ENCODE measurements at regions not wholly inside any gene's neighbourhood (a gene's known extent, or its start where the extent isn't known, plus 50 kb on each side); places are given as distances from the start of the nearest gene placed in this dataset.

- Histone ChIP-seq H3K36me3 (ENCODE audit: insufficient read depth in 1 of 2, low read depth in 1 of 2) (no peaks in the 10 kb centered on the region), H3K4me3 (no peak overlapping the region), H3K9me3 (no peaks in the 10 kb centered on the region), H3K4me1 (no peaks in the 10 kb centered on the region), H3K27ac (no peak overlapping the region), H3K27me3 (ENCODE audit: insufficient read depth in 3 of 3, low read length in 2 of 3) (no peaks in the 10 kb centered on the region)
- intact Hi-C loops (cut with DNase I), result loop anchor here in 1 of 2 donors (2.0 kb wide), 1 partner anchor 46 kb away; no protein-coding TSS in a partner anchor
- TF ChIP-seq CTCF (IDR thresholded peaks at IDR 0.05), result no peak
- ATAC-seq (no peak), DNase-seq (no peak)
- WGBS, 3 donors, result 67 to 69% (median 69%) methylated on average over 1 of the region's 1 CpG
Observed at GRCh38 chr7:124088590-124088989, 55.7 kb upstream of the TMEM229A start.

- ATAC-seq (no peak), DNase-seq (no peak)
- intact Hi-C loops (cut with DNase I), result no loop called here
- Histone ChIP-seq H3K27me3 (ENCODE audit: insufficient read depth in 3 of 3, low read length in 2 of 3) (no peaks in the 10 kb centered on the region), H3K36me3 (ENCODE audit: insufficient read depth in 1 of 2, low read depth in 1 of 2) (no peaks in the 10 kb centered on the region), H3K4me1 (no peaks in the 10 kb centered on the region), H3K9me3 (no peaks in the 10 kb centered on the region), H3K27ac (no peak overlapping the region), H3K4me3 (no peak overlapping the region)
- whole genome bisulfite sequencing, 3 donors, result 24 to 28% (median 24%) methylated on average over 2 of the region's 2 CpGs
- TF ChIP-seq CTCF (IDR thresholded peaks at IDR 0.05), result no peak
Observed at GRCh38 chr7:124086843-124087242, 54.0 kb upstream of the TMEM229A start.

GRCh38 chr7:124085179-124085578, 52.3 kb upstream of the TMEM229A start:
- no peaks in the 10 kb centered on the region for H3K4me1 ChIP-seq
- no peaks in the 10 kb centered on the region for H3K27me3 ChIP-seq (ENCODE audit: insufficient read depth in 3 of 3, low read length in 2 of 3)
- DNase-seq (no peak), ATAC-seq (no peak)
- intact Hi-C loops (cut with DNase I), result no loop called here
- WGBS, 3 donors, result 14 to 23% (median 17%) methylated on average over 4 of the region's 4 CpGs
- no peak overlapping the region for H3K27ac ChIP-seq
- H3K4me3 ChIP-seq, result no peak overlapping the region
- H3K9me3 ChIP-seq, result no peaks in the 10 kb centered on the region
- no peaks in the 10 kb centered on the region for H3K36me3 ChIP-seq (ENCODE audit: insufficient read depth in 1 of 2, low read depth in 1 of 2)
- TF ChIP-seq CTCF (IDR thresholded peaks at IDR 0.05), result no peak

- DNase-seq, result no peak
Observed at GRCh38 chr7:124084024-124084423, 51.2 kb upstream of the TMEM229A start.

More at GRCh38 chr7:124084024-124084423, 51.2 kb upstream of the TMEM229A start:
- ATAC-seq, result no peak
- Histone ChIP-seq H3K9me3 (no peaks in the 10 kb centered on the region), H3K4me3 (no peak overlapping the region), H3K4me1 (no peaks in the 10 kb centered on the region), H3K36me3 (ENCODE audit: insufficient read depth in 1 of 2, low read depth in 1 of 2) (no peaks in the 10 kb centered on the region), H3K27me3 (ENCODE audit: insufficient read depth in 3 of 3, low read length in 2 of 3) (no peaks in the 10 kb centered on the region), H3K27ac (no peak overlapping the region)
- 23 to 34% (median 23%) methylated on average over 3 of the region's 3 CpGs for WGBS, 3 donors
- no peak for TF ChIP-seq CTCF (IDR thresholded peaks at IDR 0.05)
- intact Hi-C loops (cut with DNase I), result no loop called here

Measured in psoas muscle (tissue), 7 donors.